Ovary (tissue), 7 donors: ENCODE measurements at regions not wholly inside any gene's neighbourhood (a gene's known extent, or its start where the extent isn't known, plus 50 kb on each side); places are given as distances from the start of the nearest gene placed in this dataset.
"Not testable (repeated sequence)": the region's sequence is repeated elsewhere in the genome, so short reads cannot be mapped to it uniquely, and the experiment has no call there.

Source experiments
- DNase-seq, 5 donors: peaks; one replicate each; pipeline ENCODE4 v3.0.0-alpha.2; 2019 to 2020
- H3K27ac ChIP-seq, 2 donors: fragments of 200-600 bp; one replicate each; pipeline versions ENCODE4 v1.5.1 to v1.8.0; 2019 to 2022
- H3K27me3 ChIP-seq: fragments of 200-600 bp; one replicate; pipeline ENCODE4 v1.8.0; 2022
- H3K36me3 ChIP-seq: fragments of 200-600 bp; sonication (generic); one replicate; pipeline ENCODE4 v1.5.1; 2019
- H3K4me1 ChIP-seq: one replicate; pipeline ENCODE4 v1.8.1; 2013; ENCODE audit warnings: mild to moderate bottlenecking, moderate library complexity; ENCODE audit not compliant: insufficient read depth
- H3K4me3 ChIP-seq: fragments of 200-600 bp; sonication (generic); one replicate; pipeline ENCODE4 v1.5.1; 2017
- H3K9me3 ChIP-seq, 2 donors: fragments of 200-600 bp in 1 of 2; sonication (generic) in 1 of 2; one replicate each; pipeline versions ENCODE4 v1.5.1 to v1.8.1; 2013 to 2019; ENCODE audit warnings: mild to moderate bottlenecking in 1 of 2, moderate library complexity in 1 of 2
- CTCF ChIP-seq, 3 donors: fragments of 450-650 bp in 2 of 3; fragments of 200-600 bp in 1 of 3; IDR thresholded peaks; one replicate each; pipeline versions ENCODE4 v1.5.1 to v1.8.0; 2016 to 2022; ENCODE audit warnings: antibody characterized with exemption in 3 of 3, mild to moderate bottlenecking in 1 of 3
- EP300 ChIP-seq: sonication (generic); formaldehyde crosslinking; IDR thresholded peaks from one replicate; pipeline ENCODE4 v1.6.1; 2017; ENCODE audit warnings: antibody characterized with exemption
- POLR2A ChIP-seq: fragments of 450-650 bp; IDR thresholded peaks from one replicate; pipeline ENCODE4 v1.6.1; 2017; ENCODE audit warnings: antibody characterized with exemption, mild to moderate bottlenecking, moderate library complexity
- WGBS, 3 donors: extraction: QIAGEN DNeasy Blood & Tissue Kit in 1 of 3; methylation state at CpG; one replicate each; pipeline versions ENCODE4 v1.1.5 to v1.1.7; 2013 to 2017; 5-methylcytosine and 5-hydroxymethylcytosine counted together
- intact Hi-C, 4 donors: fragments of 100-400 bp; cut with DNase I; formaldehyde crosslinking; loops; one replicate each; pipeline versions ENCODE4 v1.11.0 to v1.15.1; 2022 to 2023
- donor health status: DM: no; HTN: no; CAD: no; lungs with moderate emphysema.
- donor health status: DM: no; HTN: no; CAD: no.
- donor health status: Bipolar disorder and iron deficiency.
- donor health status: DM: no; HTN: no; CAD: no.
- donor health status: DM: yes; HTN: yes; CAD: no.

GRCh38 chr6:27592481-27593199 lies 119.7 kb upstream of the ZNF184 start:
- Histone ChIP-seq H3K27me3 (no peaks in the 10 kb centered on the region), H3K4me1 (no peaks in the 10 kb centered on the region), H3K4me3 (no peak overlapping the region), H3K36me3 (no peaks in the 10 kb centered on the region), H3K9me3 (no peaks in the 10 kb centered on the region), H3K27ac (no peak overlapping the region)
- DNase-seq: no peak
- 2 to 4% (median 3%) methylated on average over 22 of the region's 22 CpGs for WGBS, 3 donors
- TF ChIP-seq EP300 (no peak), POLR2A (no peak), CTCF (IDR thresholded peaks at IDR 0.05) (no peak)
- intact Hi-C loops: no loop called here

GRCh38 chr6:27591699-27592480 lies 119.0 kb upstream of the ZNF184 start:
- TF ChIP-seq EP300 (no peak), POLR2A (no peak), CTCF (IDR thresholded peaks at IDR 0.05) (no peak)
- Histone ChIP-seq H3K9me3 (no peaks in the 10 kb centered on the region), H3K4me1 (no peaks in the 10 kb centered on the region), H3K36me3 (no peaks in the 10 kb centered on the region), H3K27me3 (no peaks in the 10 kb centered on the region), H3K27ac (no peak overlapping the region), H3K4me3 (no peak overlapping the region)
- WGBS, 3 donors: 7 to 9% (median 8%) methylated on average over 22 of the region's 22 CpGs
- DNase-seq: no peak
- intact Hi-C loops: no loop called here

GRCh38 chr6:27585316-27585715 lies 112.4 kb upstream of the ZNF184 start:
- H3K27ac ChIP-seq, H3K9me3 ChIP-seq, DNase-seq, H3K36me3 ChIP-seq, H3K4me3 ChIP-seq, H3K4me1 ChIP-seq, intact Hi-C loops, H3K27me3 ChIP-seq: not testable (repeated sequence)
- 81 to 83% (median 82%) methylated on average over 11 of the region's 11 CpGs for WGBS, 3 donors

GRCh38 chr6:27584326-27584725 lies 111.4 kb upstream of the ZNF184 start:
- Histone ChIP-seq H3K36me3 (no peaks in the 10 kb centered on the region), H3K9me3 (no peaks in the 10 kb centered on the region), H3K27ac (no peak overlapping the region), H3K27me3 (no peaks in the 10 kb centered on the region), H3K4me1 (no peaks in the 10 kb centered on the region), H3K4me3 (no peak overlapping the region)
- TF ChIP-seq CTCF (IDR thresholded peaks at IDR 0.05) (no peak), EP300 (no peak), POLR2A (no peak)
- WGBS, 3 donors: 84 to 93% (median 90%) methylated on average over 4 of the region's 4 CpGs
- intact Hi-C loops: no loop called here
- no peak for DNase-seq
